ENCODE measurements at regions not wholly inside any gene's neighbourhood (a gene's known extent, or its start where the extent isn't known, plus 50 kb on each side); places are given as distances from the start of the nearest gene placed in this dataset.
"Not testable (repeated sequence)": the region's sequence is repeated elsewhere in the genome, so short reads cannot be mapped to it uniquely, and the experiment has no call there.

DNA sequence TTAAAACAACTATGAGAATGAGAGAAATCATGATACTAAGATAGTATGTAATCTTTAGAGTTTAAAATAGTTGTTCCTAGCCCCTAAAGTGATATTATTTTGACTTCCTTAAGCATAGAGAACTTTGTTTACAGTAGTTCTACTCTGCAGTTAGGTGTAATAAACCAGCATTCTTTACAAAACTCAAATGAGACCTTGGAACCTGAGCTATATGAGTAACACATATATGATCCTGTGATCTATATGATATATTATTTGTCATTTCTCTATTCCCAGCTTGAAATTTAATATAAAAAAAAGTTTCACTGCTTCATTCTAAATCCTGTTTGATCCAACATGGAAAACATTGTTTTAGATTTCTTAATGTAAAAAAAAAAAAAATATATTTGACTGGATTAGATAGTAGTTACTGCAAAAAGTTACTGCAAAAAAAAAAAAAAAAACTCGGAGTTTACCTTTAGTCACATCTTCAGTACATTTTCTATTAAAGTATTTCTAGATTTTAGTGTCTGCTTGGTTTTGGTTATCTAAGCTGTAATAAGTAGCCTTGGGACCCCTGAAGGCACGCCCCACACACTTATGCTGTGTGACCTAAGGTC lies 463.8 kb downstream of the USP25 start:
- DNase-seq (ENCODE audit: low read depth) = no peak
- in situ Hi-C loops (cut with HindIII; ENCODE audit: low pct_unique_long_range_greater_than_20kb, low sequenced_read_pairs) = no loop called here

DNA sequence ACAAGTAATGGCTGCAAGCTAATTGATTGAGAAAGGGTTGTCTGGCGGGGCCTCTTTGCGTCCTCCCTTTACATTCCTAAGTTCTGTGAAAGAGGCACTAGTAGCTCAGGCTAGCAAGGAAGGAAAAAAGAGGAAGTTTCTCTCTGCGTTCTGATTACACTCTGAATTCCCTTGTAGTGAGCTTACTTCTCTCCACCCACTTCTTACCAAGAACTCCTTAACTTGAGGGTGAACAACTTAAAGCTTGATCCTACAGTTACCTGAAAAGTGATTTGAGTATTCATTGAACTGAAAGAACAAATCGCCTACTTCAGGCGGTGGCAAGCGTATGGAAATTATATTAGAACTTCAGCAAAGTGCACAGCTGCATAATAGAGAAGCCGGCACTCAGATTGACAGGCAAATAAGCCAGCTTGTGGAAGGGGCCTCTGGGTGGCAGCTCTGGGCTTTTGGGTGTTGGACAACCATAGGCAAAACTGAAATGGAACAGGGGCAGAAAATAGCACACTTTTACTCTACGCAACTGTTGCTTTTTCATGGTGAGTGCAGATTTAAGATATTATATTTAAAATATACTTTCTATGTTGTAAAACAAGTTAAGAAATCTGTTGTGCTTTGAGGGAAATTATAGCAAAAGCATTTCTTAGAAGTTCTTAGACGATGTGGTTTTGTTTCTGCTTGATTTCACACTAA lies 464.5 kb downstream of the USP25 start:
- DNase-seq (ENCODE audit: low read depth) = no peak
- in situ Hi-C loops (cut with HindIII; ENCODE audit: low pct_unique_long_range_greater_than_20kb, low sequenced_read_pairs) = no loop called here

- in situ Hi-C loops (cut with HindIII; ENCODE audit: low pct_unique_long_range_greater_than_20kb, low sequenced_read_pairs) = no loop called here
- DNase-seq (ENCODE audit: low read depth) = no peak
Observed at GRCh38 chr21:16194788-16195537, 465.2 kb downstream of the USP25 start.

GRCh38 chr21:16195538-16195910 lies 465.7 kb downstream of the USP25 start:
- no peak for DNase-seq (ENCODE audit: low read depth)
- in situ Hi-C loops (cut with HindIII; ENCODE audit: low pct_unique_long_range_greater_than_20kb, low sequenced_read_pairs) = no loop called here

DNA sequence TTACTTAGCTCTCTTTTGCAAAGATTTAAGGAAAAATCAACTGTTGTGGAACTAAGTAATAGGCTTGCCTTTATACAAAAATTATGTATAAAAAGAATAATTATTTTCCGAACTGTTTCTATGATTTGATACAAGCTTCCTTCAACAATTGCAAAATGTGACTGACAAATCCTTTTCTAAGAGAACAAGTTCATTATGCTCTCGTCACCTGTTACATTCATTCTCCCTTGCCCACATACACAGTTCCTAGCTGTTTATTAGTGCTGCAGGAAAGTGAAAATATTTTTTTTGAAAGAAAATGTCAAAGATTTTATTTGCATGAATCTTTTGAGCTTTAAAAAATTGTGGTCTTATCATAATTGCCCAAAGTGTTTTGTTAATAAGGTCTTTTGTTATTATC lies 466.2 kb downstream of the USP25 start:
- in situ Hi-C loops (cut with HindIII; ENCODE audit: low pct_unique_long_range_greater_than_20kb, low sequenced_read_pairs) = no loop called here
- DNase-seq (ENCODE audit: low read depth) = no peak

DNA sequence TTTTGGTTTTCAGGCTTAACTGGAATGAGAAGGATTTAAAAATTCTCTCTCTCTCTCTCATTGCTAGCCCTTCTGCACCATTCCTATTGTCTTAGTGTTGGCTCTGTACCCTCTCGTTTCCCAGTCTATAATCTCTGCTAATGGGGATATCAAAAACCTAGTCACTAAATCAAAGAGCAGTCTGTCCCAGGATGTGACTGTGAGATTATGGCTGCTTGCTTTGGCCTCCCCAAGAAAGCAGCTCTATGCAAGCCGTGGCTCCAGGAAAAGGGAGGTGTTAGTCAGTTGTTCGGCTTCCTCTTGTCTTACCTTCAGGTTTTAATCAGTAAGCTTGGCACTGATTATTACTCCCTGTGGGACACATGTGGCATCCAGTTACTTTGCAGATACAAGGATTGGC lies 468.8 kb downstream of the USP25 start:
- in situ Hi-C loops (cut with HindIII; ENCODE audit: low pct_unique_long_range_greater_than_20kb, low sequenced_read_pairs) = no loop called here

DNA sequence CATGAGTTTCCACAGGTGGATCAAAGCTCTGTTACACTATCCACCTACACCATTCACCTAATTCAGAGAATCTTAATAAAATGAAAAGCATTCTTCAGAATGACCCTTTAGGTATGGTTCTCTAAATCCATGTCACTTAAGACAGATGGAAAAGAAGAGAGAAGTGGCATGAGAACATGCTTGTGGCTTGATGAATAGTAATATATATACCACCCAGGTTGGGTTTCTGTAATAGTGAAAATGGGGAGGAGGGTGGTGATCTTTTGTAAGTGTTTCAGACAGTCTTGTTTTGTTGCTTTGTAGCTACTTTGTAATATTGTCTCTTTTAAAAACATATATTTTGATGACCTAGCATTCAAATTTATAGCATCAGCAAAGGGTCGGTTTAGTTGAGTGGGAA lies 469.8 kb downstream of the USP25 start:
- in situ Hi-C loops (cut with HindIII; ENCODE audit: low pct_unique_long_range_greater_than_20kb, low sequenced_read_pairs) = no loop called here
- DNase-seq (ENCODE audit: low read depth) = no peak

More for the DNA sequence above, 468.8 kb downstream of the USP25 start:
- no peak for DNase-seq (ENCODE audit: low read depth)

GRCh38 chr21:16201718-16202117 lies 471.9 kb downstream of the USP25 start:
- no peak for DNase-seq (ENCODE audit: low read depth)
- in situ Hi-C loops (cut with HindIII; ENCODE audit: low pct_unique_long_range_greater_than_20kb, low sequenced_read_pairs) = no loop called here

GRCh38 chr21:16205527-16205926 lies 475.7 kb downstream of the USP25 start:
- in situ Hi-C loops (cut with HindIII; ENCODE audit: low pct_unique_long_range_greater_than_20kb, low sequenced_read_pairs) = no loop called here
- DNase-seq (ENCODE audit: low read depth) = no peak

- no peak for DNase-seq (ENCODE audit: low read depth)
- in situ Hi-C loops (cut with HindIII; ENCODE audit: low pct_unique_long_range_greater_than_20kb, low sequenced_read_pairs) = no loop called here
Observed at GRCh38 chr21:16211339-16212303, 481.8 kb downstream of the USP25 start.

GRCh38 chr21:16213518-16213917 lies 483.7 kb downstream of the USP25 start:
- in situ Hi-C loops (cut with HindIII; ENCODE audit: low pct_unique_long_range_greater_than_20kb, low sequenced_read_pairs) = no loop called here
- DNase-seq (ENCODE audit: low read depth) = no peak

DNA sequence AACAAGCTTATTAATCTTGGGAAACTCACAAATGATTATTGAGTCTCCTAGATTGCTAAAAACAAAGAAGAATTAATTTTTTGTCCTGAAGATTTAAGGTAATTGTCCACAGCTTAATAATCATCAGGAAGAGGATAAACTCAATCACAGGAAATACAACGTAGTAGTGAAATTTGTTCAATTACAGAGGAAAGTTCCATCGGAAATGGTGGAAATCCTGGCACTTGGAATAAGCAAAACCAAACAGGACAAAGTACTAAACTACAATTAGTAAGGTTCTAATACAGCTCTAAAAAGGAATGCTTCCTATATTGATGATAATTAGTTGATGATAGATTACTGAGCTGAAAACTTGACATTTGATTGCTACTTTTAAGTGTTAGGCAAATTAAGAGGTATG lies 485.4 kb downstream of the USP25 start:
- in situ Hi-C loops (cut with HindIII; ENCODE audit: low pct_unique_long_range_greater_than_20kb, low sequenced_read_pairs) = no loop called here
- no peak for DNase-seq (ENCODE audit: low read depth)

DNA sequence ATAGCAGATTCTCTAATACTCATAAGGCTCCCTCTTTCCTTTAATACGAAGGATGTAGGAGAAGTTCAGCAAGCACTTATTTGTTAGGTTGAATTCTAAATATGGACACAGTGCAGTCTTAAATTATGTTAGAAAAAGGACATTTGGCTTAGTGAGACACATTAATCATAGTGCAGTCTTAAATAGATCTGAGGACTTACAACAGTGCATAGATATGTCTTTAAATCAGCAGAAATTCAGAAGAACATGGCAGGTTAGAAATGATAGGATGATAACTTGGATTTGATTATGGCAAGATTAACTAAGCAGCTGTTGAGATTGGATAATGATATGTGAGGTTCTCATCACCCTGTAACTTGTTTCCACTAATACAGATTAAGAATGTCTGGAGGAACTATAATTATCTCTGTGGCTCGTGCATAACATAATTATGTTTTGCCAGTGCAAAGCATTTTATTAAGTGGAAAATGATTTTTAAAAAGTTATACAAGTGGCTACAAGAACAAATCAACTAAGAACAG lies 485.9 kb downstream of the USP25 start:
- no peak for DNase-seq (ENCODE audit: low read depth)
- in situ Hi-C loops (cut with HindIII; ENCODE audit: low pct_unique_long_range_greater_than_20kb, low sequenced_read_pairs) = no loop called here

- DNase-seq (ENCODE audit: low read depth) = no peak
- in situ Hi-C loops (cut with HindIII; ENCODE audit: low pct_unique_long_range_greater_than_20kb, low sequenced_read_pairs) = no loop called here
Observed at GRCh38 chr21:16216288-16216962, 486.6 kb downstream of the USP25 start.

- in situ Hi-C loops (cut with HindIII; ENCODE audit: low pct_unique_long_range_greater_than_20kb, low sequenced_read_pairs) = no loop called here
Observed at GRCh38 chr21:16218682-16219343, 489.0 kb downstream of the USP25 start.

GRCh38 chr21:16224756-16225155 lies 495.0 kb downstream of the USP25 start:
- DNase-seq (ENCODE audit: low read depth); in situ Hi-C loops (cut with HindIII; ENCODE audit: low pct_unique_long_range_greater_than_20kb, low sequenced_read_pairs): not testable (repeated sequence)

More at GRCh38 chr21:16218682-16219343, 489.0 kb downstream of the USP25 start:
- no peak for DNase-seq (ENCODE audit: low read depth)

DNA sequence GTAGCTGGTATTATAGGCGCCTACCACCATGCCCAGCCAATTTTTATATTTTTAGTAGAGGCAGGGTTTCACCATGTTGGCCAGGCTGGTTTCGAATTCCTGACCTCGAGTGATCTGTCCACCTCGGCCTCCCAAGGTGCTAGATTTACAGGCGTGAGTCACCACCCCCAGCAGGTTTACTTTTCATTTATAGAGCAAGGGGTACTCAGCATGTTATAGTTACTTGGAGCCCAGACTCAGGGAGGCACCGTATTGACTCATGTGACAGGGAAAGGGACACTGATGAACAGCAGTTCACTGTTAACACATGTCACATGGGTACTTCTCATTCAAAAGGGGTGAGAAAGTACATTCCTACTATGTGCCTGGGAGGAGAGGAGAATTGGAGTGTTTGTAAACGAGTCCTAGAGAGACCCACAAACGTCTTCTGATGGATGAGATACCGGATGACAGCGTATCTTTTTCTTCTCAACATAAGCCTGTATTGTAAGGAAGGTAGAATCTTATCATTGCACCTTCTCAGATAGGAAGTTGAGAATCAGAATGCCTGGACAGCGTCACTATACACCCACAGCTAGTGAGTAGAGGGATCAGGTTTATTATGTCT lies 510.0 kb downstream of the USP25 start:
- no peak for DNase-seq (ENCODE audit: low read depth)
- in situ Hi-C loops (cut with HindIII; ENCODE audit: low pct_unique_long_range_greater_than_20kb, low sequenced_read_pairs) = no loop called here
